ENCODE measurements at regions not wholly inside any gene's neighbourhood (a gene's known extent, or its start where the extent isn't known, plus 50 kb on each side); places are given as distances from the start of the nearest gene placed in this dataset.

GRCh38 chr10:78821052-78821451 is 247.7 kb upstream of the ZMIZ1 start:
- H3K4me3 ChIP-seq (ENCODE audit: low read depth, low read length) = no peak overlapping the region
- no peak for TF ChIP-seq CTCF (IDR thresholded peaks at IDR 0.05; ENCODE audit: insufficient read depth, low read depth, low read length, missing control alignments)
- DNase-seq (ENCODE audit: low read depth) = no peak

- no peak overlapping the region for H3K4me3 ChIP-seq (ENCODE audit: low read depth, low read length)
- DNase-seq (ENCODE audit: low read depth) = no peak
Observed at GRCh38 chr10:78828647-78829539, 239.9 kb upstream of the ZMIZ1 start.

GRCh38 chr10:78829565-78829964 is 239.2 kb upstream of the ZMIZ1 start:
- DNase-seq (ENCODE audit: low read depth) = no peak
- no peak overlapping the region for H3K4me3 ChIP-seq (ENCODE audit: low read depth, low read length)
- TF ChIP-seq CTCF (IDR thresholded peaks at IDR 0.05; ENCODE audit: insufficient read depth, low read depth, low read length, missing control alignments) = no peak

More at GRCh38 chr10:78828647-78829539, 239.9 kb upstream of the ZMIZ1 start:
- TF ChIP-seq CTCF (IDR thresholded peaks at IDR 0.05; ENCODE audit: insufficient read depth, low read depth, low read length, missing control alignments) = no peak

- no peak for DNase-seq (ENCODE audit: low read depth)
- H3K4me3 ChIP-seq (ENCODE audit: low read depth, low read length) = no peak overlapping the region
- no peak for TF ChIP-seq CTCF (IDR thresholded peaks at IDR 0.05; ENCODE audit: insufficient read depth, low read depth, low read length, missing control alignments)
Observed at GRCh38 chr10:78830062-78830975, 238.4 kb upstream of the ZMIZ1 start.

- no peak for DNase-seq (ENCODE audit: low read depth)
- H3K4me3 ChIP-seq (ENCODE audit: low read depth, low read length) = no peak overlapping the region
- no peak for TF ChIP-seq CTCF (IDR thresholded peaks at IDR 0.05; ENCODE audit: insufficient read depth, low read depth, low read length, missing control alignments)
Observed at GRCh38 chr10:78830976-78831375, 237.8 kb upstream of the ZMIZ1 start.

- no peak for DNase-seq (ENCODE audit: low read depth)
- no peak for TF ChIP-seq CTCF (IDR thresholded peaks at IDR 0.05; ENCODE audit: insufficient read depth, low read depth, low read length, missing control alignments)
Observed at GRCh38 chr10:78831461-78831860, 237.3 kb upstream of the ZMIZ1 start.

More at GRCh38 chr10:78831461-78831860, 237.3 kb upstream of the ZMIZ1 start:
- H3K4me3 ChIP-seq (ENCODE audit: low read depth, low read length) = no peak overlapping the region

Measured in GM12865 (cell line).